Parathyroid adenoma (tissue), 2 donors: ENCODE measurements at regions not wholly inside any gene's neighbourhood (a gene's known extent, or its start where the extent isn't known, plus 50 kb on each side); places are given as distances from the start of the nearest gene placed in this dataset.

ENCODE experiments used
- H2AFZ ChIP-seq: fragments of 300-600 bp; sonication (generic); one replicate; pipeline ENCODE4 v1.7.0; 2017; ENCODE audit warnings: antibody characterized with exemption, mild to moderate bottlenecking
- H3K27ac ChIP-seq: fragments of 300-600 bp; sonication (generic); one replicate; pipeline ENCODE4 v1.7.0; 2017
- H3K27me3 ChIP-seq: fragments of 300-600 bp; sonication (generic); one replicate; pipeline ENCODE4 v1.7.0; 2017; ENCODE audit warnings: low read length; ENCODE audit not compliant: control insufficient read depth, insufficient read depth
- H3K36me3 ChIP-seq: fragments of 300-600 bp; sonication (generic); one replicate; pipeline ENCODE4 v1.7.0; 2017; ENCODE audit warnings: low read length; ENCODE audit not compliant: control insufficient read depth, insufficient read depth
- H3K4me1 ChIP-seq: fragments of 300-600 bp; sonication (generic); one replicate; pipeline ENCODE4 v1.7.0; 2017; ENCODE audit warnings: control low read depth
- H3K4me2 ChIP-seq: fragments of 300-600 bp; sonication (generic); one replicate; pipeline ENCODE4 v1.7.0; 2017; ENCODE audit warnings: low read length
- H3K4me3 ChIP-seq: fragments of 300-600 bp; sonication (generic); one replicate; pipeline ENCODE4 v1.7.0; 2017; ENCODE audit warnings: low read depth, low read length
- H3K79me2 ChIP-seq: fragments of 300-600 bp; sonication (generic); one replicate; pipeline ENCODE4 v1.7.0; 2017; ENCODE audit warnings: control low read depth
- H3K9ac ChIP-seq: fragments of 300-600 bp; sonication (generic); one replicate; pipeline ENCODE4 v1.7.0; 2017; ENCODE audit warnings: mild to moderate bottlenecking
- H3K9me3 ChIP-seq: fragments of 300-600 bp; sonication (generic); one replicate; pipeline ENCODE4 v1.7.0; 2017; ENCODE audit warnings: low read length; ENCODE audit not compliant: control insufficient read depth
- TF ChIP-seq, protein P1 (sequence below): fragments of 300-600 bp; sonication (generic); IDR thresholded peaks from one replicate; pipeline ENCODE4 v1.7.0; 2017; ENCODE audit warnings: antibody characterized with exemption, mild to moderate bottlenecking
- donor health status: primary hyperparathyroidism.

DNA sequence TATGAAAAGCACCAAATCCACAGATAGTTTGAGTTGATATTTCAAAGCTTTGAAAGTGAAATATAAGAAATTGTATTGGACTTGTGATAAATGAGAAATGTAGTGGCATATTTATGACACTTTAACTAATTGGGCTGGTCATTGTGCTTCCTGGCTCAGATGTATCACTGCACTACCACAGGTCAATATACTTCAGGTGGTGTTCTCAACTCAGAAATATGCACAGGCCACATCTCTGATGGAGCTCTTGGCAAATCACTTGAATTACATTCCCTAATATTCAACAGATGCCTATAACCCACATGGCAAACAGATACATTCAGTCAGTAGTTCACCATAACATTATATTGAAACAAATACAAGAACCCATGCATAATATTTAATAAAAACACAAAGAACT lies 209.6 kb downstream of the LYPLAL1 start:
- Histone ChIP-seq H3K79me2 (no peaks in the 10 kb centered on the region), H3K27ac (no peak overlapping the region)

DNA sequence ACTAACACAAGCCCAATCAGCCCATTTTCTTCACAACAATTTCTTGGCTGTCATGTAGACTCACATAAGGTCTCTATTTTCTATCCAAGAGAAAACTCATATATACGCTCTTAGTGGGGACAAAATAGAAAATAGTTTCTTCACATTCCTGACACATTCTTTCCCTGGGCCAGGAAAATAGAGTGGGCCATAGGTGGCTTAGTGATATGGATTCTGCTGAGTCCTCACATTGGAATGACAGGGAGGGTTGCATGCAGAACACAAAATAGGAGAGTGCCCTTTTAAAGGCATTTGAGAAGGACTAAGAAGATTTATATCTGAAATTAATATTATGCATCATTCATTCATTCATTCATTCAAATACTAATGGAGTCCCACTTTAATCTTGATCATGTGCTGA lies 207.7 kb downstream of the LYPLAL1 start:
- H3K4me3 ChIP-seq, result no peak overlapping the region
- H3K9me3 ChIP-seq, result no peaks in the 10 kb centered on the region
- H2AFZ ChIP-seq, result no peak overlapping the region
- H3K4me1 ChIP-seq, result no peaks in the 10 kb centered on the region
- no peaks in the 10 kb centered on the region for H3K79me2 ChIP-seq
- no peaks in the 10 kb centered on the region for H3K36me3 ChIP-seq
- no peaks in the 10 kb centered on the region for H3K27me3 ChIP-seq
- no peak overlapping the region for H3K27ac ChIP-seq
- H3K9ac ChIP-seq, result no peak overlapping the region
- no peak overlapping the region for H3K4me2 ChIP-seq
- TF ChIP-seq, protein P1, sequence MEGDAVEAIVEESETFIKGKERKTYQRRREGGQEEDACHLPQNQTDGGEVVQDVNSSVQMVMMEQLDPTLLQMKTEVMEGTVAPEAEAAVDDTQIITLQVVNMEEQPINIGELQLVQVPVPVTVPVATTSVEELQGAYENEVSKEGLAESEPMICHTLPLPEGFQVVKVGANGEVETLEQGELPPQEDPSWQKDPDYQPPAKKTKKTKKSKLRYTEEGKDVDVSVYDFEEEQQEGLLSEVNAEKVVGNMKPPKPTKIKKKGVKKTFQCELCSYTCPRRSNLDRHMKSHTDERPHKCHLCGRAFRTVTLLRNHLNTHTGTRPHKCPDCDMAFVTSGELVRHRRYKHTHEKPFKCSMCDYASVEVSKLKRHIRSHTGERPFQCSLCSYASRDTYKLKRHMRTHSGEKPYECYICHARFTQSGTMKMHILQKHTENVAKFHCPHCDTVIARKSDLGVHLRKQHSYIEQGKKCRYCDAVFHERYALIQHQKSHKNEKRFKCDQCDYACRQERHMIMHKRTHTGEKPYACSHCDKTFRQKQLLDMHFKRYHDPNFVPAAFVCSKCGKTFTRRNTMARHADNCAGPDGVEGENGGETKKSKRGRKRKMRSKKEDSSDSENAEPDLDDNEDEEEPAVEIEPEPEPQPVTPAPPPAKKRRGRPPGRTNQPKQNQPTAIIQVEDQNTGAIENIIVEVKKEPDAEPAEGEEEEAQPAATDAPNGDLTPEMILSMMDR, result no peak

More for the DNA sequence above, 209.6 kb downstream of the LYPLAL1 start:
- H3K9me3 ChIP-seq, result no peaks in the 10 kb centered on the region
- no peak overlapping the region for H3K4me2 ChIP-seq
- no peaks in the 10 kb centered on the region for H3K27me3 ChIP-seq
- H3K36me3 ChIP-seq, result no peaks in the 10 kb centered on the region
- no peak overlapping the region for H2AFZ ChIP-seq
- no peak overlapping the region for H3K4me3 ChIP-seq
- no peak overlapping the region for H3K9ac ChIP-seq
- TF ChIP-seq, protein P1, result no peak
- no peaks in the 10 kb centered on the region for H3K4me1 ChIP-seq

DNA sequence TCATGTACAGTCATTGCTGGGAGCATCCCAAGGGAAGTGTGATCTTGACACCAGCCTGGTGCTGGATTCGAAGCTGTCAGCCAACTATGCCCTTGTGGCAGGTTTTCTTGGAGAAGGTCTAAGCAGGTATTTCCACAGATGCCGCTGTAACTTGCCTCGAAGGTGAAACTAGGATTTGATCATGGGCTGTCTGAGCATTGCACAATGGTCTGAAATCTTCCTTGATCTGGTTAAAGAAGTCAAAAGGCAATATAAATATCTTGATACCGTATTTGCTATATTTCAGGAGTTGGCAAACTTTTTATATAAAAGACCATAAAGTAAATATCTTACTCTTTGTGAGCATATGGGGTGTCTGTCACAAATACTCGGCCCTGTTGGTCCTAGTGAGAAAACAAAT lies 206.8 kb downstream of the LYPLAL1 start:
- Histone ChIP-seq H2AFZ (no peak overlapping the region), H3K4me1 (no peaks in the 10 kb centered on the region), H3K36me3 (no peaks in the 10 kb centered on the region), H3K4me3 (no peak overlapping the region), H3K27me3 (no peaks in the 10 kb centered on the region), H3K9ac (no peak overlapping the region), H3K4me2 (no peak overlapping the region), H3K9me3 (no peaks in the 10 kb centered on the region), H3K27ac (no peak overlapping the region), H3K79me2 (no peaks in the 10 kb centered on the region)
- TF ChIP-seq, protein P1, result no peak

DNA sequence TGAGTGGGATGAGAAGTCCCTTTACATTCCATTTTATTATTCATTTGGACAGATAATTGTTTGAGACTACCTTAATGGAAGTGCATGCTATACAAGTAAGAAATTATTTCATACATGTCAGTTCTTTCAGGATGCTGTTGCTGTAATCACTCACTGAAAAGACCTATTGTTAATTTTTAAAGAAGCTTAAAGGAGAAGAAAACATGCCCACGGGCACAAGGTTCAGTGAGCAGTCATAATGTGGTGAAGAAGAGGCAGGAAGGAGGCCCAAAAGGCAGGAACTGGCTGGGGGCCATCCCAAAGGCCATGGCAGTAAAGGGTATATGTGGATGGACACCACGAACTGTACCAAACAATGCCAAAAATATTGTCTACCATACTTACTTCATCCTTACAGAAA lies 206.0 kb downstream of the LYPLAL1 start:
- TF ChIP-seq, protein P1, result no peak
- no peak overlapping the region for H3K27ac ChIP-seq
- no peak overlapping the region for H3K4me3 ChIP-seq
- H3K9ac ChIP-seq, result no peak overlapping the region
- H3K4me2 ChIP-seq, result no peak overlapping the region
- H3K4me1 ChIP-seq, result no peaks in the 10 kb centered on the region
- no peaks in the 10 kb centered on the region for H3K36me3 ChIP-seq
- H3K9me3 ChIP-seq, result no peaks in the 10 kb centered on the region
- no peaks in the 10 kb centered on the region for H3K79me2 ChIP-seq
- H2AFZ ChIP-seq, result no peak overlapping the region
- no peaks in the 10 kb centered on the region for H3K27me3 ChIP-seq

DNA sequence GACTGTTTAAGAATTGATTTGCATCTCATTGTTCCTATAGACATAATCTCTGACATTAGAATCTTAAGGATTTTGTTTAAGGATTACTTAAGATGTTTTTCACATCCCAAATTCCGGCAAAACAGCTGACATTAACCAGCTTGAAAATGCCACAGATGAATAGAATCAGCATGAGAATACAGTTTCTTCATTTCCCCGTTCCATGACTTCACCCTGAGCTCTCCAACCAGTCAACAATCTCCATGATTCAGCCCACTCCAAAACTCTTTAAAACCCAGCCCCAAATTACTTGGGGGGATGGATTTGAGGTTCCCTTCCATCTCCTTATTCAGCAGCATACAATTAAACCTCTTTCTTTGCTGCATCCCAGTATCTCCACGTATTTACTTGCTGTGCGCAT lies 201.0 kb downstream of the LYPLAL1 start:
- Histone ChIP-seq H3K9me3 (no peaks in the 10 kb centered on the region), H3K36me3 (no peaks in the 10 kb centered on the region), H3K27ac (no peak overlapping the region), H3K9ac (no peak overlapping the region), H3K79me2 (no peaks in the 10 kb centered on the region), H3K4me3 (no peak overlapping the region), H3K4me1 (no peaks in the 10 kb centered on the region), H3K4me2 (no peak overlapping the region), H2AFZ (no peak overlapping the region), H3K27me3 (no peaks in the 10 kb centered on the region)
- TF ChIP-seq, protein P1, result no peak
